ENCODE measurements at regions not wholly inside any gene's neighbourhood (a gene's known extent, or its start where the extent isn't known, plus 50 kb on each side); places are given as distances from the start of the nearest gene placed in this dataset.

DNA sequence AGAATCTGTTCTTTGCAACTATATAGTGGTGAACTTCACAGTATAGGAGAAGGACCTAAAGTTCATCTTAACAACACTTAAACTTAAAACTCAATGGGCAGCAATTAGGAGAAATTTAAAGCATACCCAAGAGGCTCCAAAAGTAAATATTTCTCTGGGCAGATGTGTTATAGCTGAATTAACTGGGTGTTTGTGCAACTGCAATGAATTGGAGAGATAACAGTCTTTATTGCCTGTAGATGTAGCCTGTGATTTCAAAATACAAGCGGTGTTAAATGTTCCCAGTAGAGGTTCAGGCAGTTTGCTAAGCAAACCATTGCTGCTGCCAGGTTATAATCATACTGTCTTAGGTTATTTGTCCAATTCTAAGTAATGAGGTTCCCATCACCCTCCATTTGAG is 294.1 kb upstream of the MTNR1B start:
- Histone ChIP-seq H3K27ac (ENCODE audit: low read length) (no peak overlapping the region), H3K27me3 (ENCODE audit: control insufficient read depth, insufficient read depth, low read length) (no peaks in the 10 kb centered on the region), H3K36me3 (ENCODE audit: control insufficient read depth, insufficient read depth, low read length) (no peaks in the 10 kb centered on the region), H3K4me1 (ENCODE audit: control insufficient read depth, insufficient read depth, low read length) (no peaks in the 10 kb centered on the region), H3K9me3 (ENCODE audit: control insufficient read depth, insufficient read depth, low read depth, low read length) (no peaks in the 10 kb centered on the region; the same call in 1 of the 2 replicates), H3K4me3 (ENCODE audit: low read depth in 2 of 2, low read length in 2 of 2) (no peak overlapping the region)
- no TSS peak for BruUV-seq (replicated peaks)
- in situ Hi-C loops (cut with HindIII; ENCODE audit: low pct_unique_long_range_greater_than_20kb, low sequenced_read_pairs), result no loop called here
- TF ChIP-seq CTCF (IDR thresholded peaks at IDR 0.05) (no peak), TCF7L2 (IDR thresholded peaks at IDR 0.05; ENCODE audit: low read depth, low read length) (no peak), REST (IDR thresholded peaks at IDR 0.05; ENCODE audit: insufficient read depth in 1 of 2, low read depth in 2 of 2, low read length in 1 of 2) (no peak), POLR2AphosphoS5 (IDR thresholded peaks at IDR 0.05; ENCODE audit: low read depth, low read length) (no peak), SIN3A (IDR thresholded peaks at IDR 0.05; ENCODE audit: borderline replicate concordance, insufficient read depth, low read depth, low read length) (no peak)
- CTCF ChIA-PET, result no interaction called here
- DNase-seq (ENCODE audit: low read depth, low spot score) (no peak), ATAC-seq (no peak)
- POLR2A ChIA-PET, result no interaction called here
- intact Hi-C loops (cut with micrococcal nuclease; ENCODE audit: unreplicated experiment), result no loop called here

DNA sequence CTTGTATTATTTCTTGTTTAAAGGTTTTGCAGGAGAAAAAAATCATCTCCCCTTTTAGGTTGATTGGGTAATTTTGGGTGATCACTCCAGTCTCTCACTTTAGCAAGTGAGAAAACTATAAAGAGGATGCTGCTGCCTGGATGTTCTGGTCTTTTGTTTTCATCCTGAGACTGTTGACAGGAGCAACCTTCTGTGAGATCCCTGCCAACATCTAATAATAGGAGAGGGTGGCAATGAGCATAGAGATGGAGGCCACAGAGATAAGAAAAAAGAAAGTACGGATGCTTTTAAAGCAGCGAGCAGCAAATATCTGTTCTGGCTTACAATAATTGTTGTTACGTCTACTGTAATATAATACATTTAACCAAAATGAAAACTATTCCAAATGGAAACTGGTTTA is 293.6 kb upstream of the MTNR1B start:
- CTCF ChIA-PET, result no interaction called here
- in situ Hi-C loops (cut with HindIII; ENCODE audit: low pct_unique_long_range_greater_than_20kb, low sequenced_read_pairs) (no loop called here), intact Hi-C loops (cut with micrococcal nuclease; ENCODE audit: unreplicated experiment) (no loop called here)
- Histone ChIP-seq H3K9me3 (ENCODE audit: control insufficient read depth, insufficient read depth, low read depth, low read length) (no peaks in the 10 kb centered on the region; the same call in 1 of the 2 replicates), H3K4me3 (ENCODE audit: low read depth in 2 of 2, low read length in 2 of 2) (no peak overlapping the region), H3K27me3 (ENCODE audit: control insufficient read depth, insufficient read depth, low read length) (no peaks in the 10 kb centered on the region), H3K36me3 (ENCODE audit: control insufficient read depth, insufficient read depth, low read length) (no peaks in the 10 kb centered on the region), H3K27ac (ENCODE audit: low read length) (no peak overlapping the region), H3K4me1 (ENCODE audit: control insufficient read depth, insufficient read depth, low read length) (no peaks in the 10 kb centered on the region)
- POLR2A ChIA-PET, result no interaction called here
- ATAC-seq (no peak), DNase-seq (ENCODE audit: low read depth, low spot score) (no peak)
- no TSS peak for BruUV-seq (replicated peaks)
- TF ChIP-seq REST (IDR thresholded peaks at IDR 0.05; ENCODE audit: insufficient read depth in 1 of 2, low read depth in 2 of 2, low read length in 1 of 2), result no peak

Data from Panc1 (cell line).